HepG2 (cell line): ENCODE measurements at regions not wholly inside any gene's neighbourhood (a gene's known extent, or its start where the extent isn't known, plus 50 kb on each side); places are given as distances from the start of the nearest gene placed in this dataset.

Experiments used
- ATAC-seq: fragments of 200-7000 bp; cut with Tn5 transposase; 3 replicates; pipeline ENCODE4 v1.9.1; 2020; ENCODE audit warnings: mild to moderate bottlenecking, moderate library complexity
- BruUV-seq: library from RNA; stranded (reverse); fragments of 400-500 nt; replicated peaks from 2 replicates; lab custom pipeline; 2021; lab: Mats Ljungman, UMichigan
- CTCF ChIA-PET: fragments of 300-600 bp; formaldehyde crosslinking; extraction: SDS; loops from one replicate; lab custom pipeline; 2021; ENCODE audit warnings: low total read pairs, inconsistent platforms, low intra/inter-chr PET ratio; lab: Yijun Ruan, JAX
- POLR2A ChIA-PET: fragments of 350-600 bp; sonication (Branson Sonifier 250); formaldehyde crosslinking; loops from one replicate; lab custom pipeline; 2020; ENCODE audit warnings: antibody characterized with exemption, inconsistent platforms; lab: Yijun Ruan, JAX
- DNase-seq: peaks from one replicate; pipeline ENCODE4 v3.0.0-alpha.2; 2015; ENCODE audit warnings: low spot score
- FAIRE-seq: peaks from 3 replicates; lab custom pipeline; 2011; peaks lifted over from hg19 to GRCh38; lab: Jason Lieb, UNC
- H2AFZ ChIP-seq: one replicate; pipeline ENCODE4 v1.6.1; 2011; ENCODE audit warnings: low read length, inconsistent platforms
- H3K27ac ChIP-seq: fragments of 300-600 bp; 3 replicates; pipeline ENCODE4 v1.8.0; 2011; ENCODE audit warnings: mixed run types, mild to moderate bottlenecking, mixed read lengths, low read length, inconsistent platforms; ENCODE audit not compliant: insufficient read depth; ENCODE audit errors: extremely low read length
- H3K27me3 ChIP-seq, 2 experiments: fragments of 200-600 bp in 1 of 2; 2 replicates in 1 of 2; 3 replicates in 1 of 2; pipeline versions ENCODE4 v1.6.0 to v1.8.0; 2011; ENCODE audit warnings: low read length in 2 of 2, mild to moderate bottlenecking in 2 of 2, moderate library complexity in 2 of 2, inconsistent platforms in 1 of 2; ENCODE audit not compliant: insufficient read depth in 2 of 2, control insufficient read depth in 1 of 2
- H3K36me3 ChIP-seq, 2 experiments: fragments of 200-600 bp in 1 of 2; replicated peaks in 1 of 2; 2 replicates in 1 of 2; 3 replicates in 1 of 2; pipeline versions ENCODE4 v1.5.1 to v1.8.0; 2011; ENCODE audit warnings: low read length in 2 of 2, inconsistent platforms in 1 of 2; ENCODE audit not compliant: insufficient read depth in 2 of 2, control insufficient read depth in 1 of 2
- H3K4me1 ChIP-seq: 2 replicates; pipeline ENCODE4 v1.5.1; 2012; ENCODE audit warnings: low read length, inconsistent platforms; ENCODE audit not compliant: insufficient read depth
- H3K4me2 ChIP-seq: 2 replicates; pipeline ENCODE4 v1.6.0; 2011; ENCODE audit warnings: low read depth, low read length, inconsistent platforms
- H3K4me3 ChIP-seq, 3 experiments: fragments of 200-600 bp in 1 of 3; sonication (generic), shearing (Covaris generic) in 1 of 3; replicated peaks in 1 of 3; 2 replicates each; pipeline ENCODE4 v1.5.1; 2011 to 2016; ENCODE audit warnings: low read length in 3 of 3, inconsistent platforms in 2 of 3, low read depth in 2 of 3, mild to moderate bottlenecking in 2 of 3, control low read depth in 1 of 3, mixed read lengths in 1 of 3; ENCODE audit not compliant: insufficient read depth in 1 of 3
- H3K79me2 ChIP-seq: one replicate; pipeline ENCODE4 v1.6.1; 2011; ENCODE audit warnings: low read length, inconsistent platforms; ENCODE audit not compliant: insufficient read depth
- H3K9ac ChIP-seq: 2 replicates; pipeline ENCODE4 v1.6.0; 2011; ENCODE audit warnings: mild to moderate bottlenecking, low read depth, low read length, inconsistent platforms; ENCODE audit not compliant: insufficient read depth
- H3K9me3 ChIP-seq: 2 replicates; pipeline ENCODE4 v1.5.1; 2012; ENCODE audit warnings: mild to moderate bottlenecking, low read length
- H4K20me1 ChIP-seq: 2 replicates; pipeline ENCODE4 v1.6.0; 2011; ENCODE audit warnings: inconsistent platforms, mild to moderate bottlenecking, low read length, moderate library complexity; ENCODE audit not compliant: insufficient read depth
- CBX5 ChIP-seq: sonication (generic); formaldehyde crosslinking; IDR thresholded peaks from 2 replicates; pipeline ENCODE4 v1.4.0; 2020; ENCODE audit warnings: missing genetic modification reagents, borderline replicate concordance
- CSRNP1 ChIP-seq: sonication (generic); formaldehyde crosslinking; IDR thresholded peaks from 2 replicates; pipeline ENCODE4 v1.8.1; 2023; ENCODE audit warnings: mild to moderate bottlenecking, missing genetic modification reagents
- HNF4G ChIP-seq, 2 experiments: sonication (generic) in 1 of 2; formaldehyde crosslinking in 1 of 2; IDR thresholded peaks; 2 replicates each; pipeline versions ENCODE4 v1.4.0 to v1.6.1; 2011 to 2020; ENCODE audit warnings: borderline replicate concordance in 2 of 2, low read depth in 2 of 2, mild to moderate bottlenecking in 2 of 2, low read length in 1 of 2, missing genetic modification reagents in 1 of 2, moderate library complexity in 1 of 2
- MAFG ChIP-seq: sonication (generic); formaldehyde crosslinking; IDR thresholded peaks from 2 replicates; pipeline ENCODE4 v1.5.1; 2020; ENCODE audit warnings: mild to moderate bottlenecking, missing genetic modification reagents
- PHF20 ChIP-seq: sonication (generic); formaldehyde crosslinking; IDR thresholded peaks from 2 replicates; pipeline ENCODE4 v1.5.0; 2020; ENCODE audit warnings: mild to moderate bottlenecking, missing genetic modification reagents
- RNF219 ChIP-seq: sonication (generic); formaldehyde crosslinking; IDR thresholded peaks from 2 replicates; pipeline ENCODE4 v1.5.0; 2020; ENCODE audit warnings: mild to moderate bottlenecking, missing genetic modification reagents
- SMAD3 ChIP-seq: sonication (generic); formaldehyde crosslinking; IDR thresholded peaks from 2 replicates; pipeline ENCODE4 v1.4.0; 2020; ENCODE audit warnings: missing genetic modification reagents
- THAP7 ChIP-seq: sonication (generic); formaldehyde crosslinking; IDR thresholded peaks from 2 replicates; pipeline ENCODE4 v1.8.1; 2023; ENCODE audit warnings: mild to moderate bottlenecking, missing genetic modification reagents
- ZBTB14 ChIP-seq: sonication (generic); formaldehyde crosslinking; IDR thresholded peaks from 2 replicates; pipeline ENCODE4 v1.4.0; 2020; ENCODE audit warnings: missing genetic modification reagents
- ZBTB38 ChIP-seq: sonication (generic); formaldehyde crosslinking; IDR thresholded peaks from 2 replicates; pipeline ENCODE4 v1.5.1; 2020; ENCODE audit warnings: mild to moderate bottlenecking, missing genetic modification reagents
- ZSCAN30 ChIP-seq: sonication (generic); formaldehyde crosslinking; IDR thresholded peaks from 2 replicates; pipeline ENCODE4 v1.5.0; 2020; ENCODE audit warnings: mild to moderate bottlenecking, missing genetic modification reagents
- WGBS: methylation state at CpG from one replicate; pipeline ENCODE4 v1.1.6; 2017; ENCODE audit warnings: low lambda C conversion rate; 5-methylcytosine and 5-hydroxymethylcytosine counted together
- in situ Hi-C: cut with HindIII; loops from 2 replicates; pipeline ENCODE4 v1.10.0; 2017; ENCODE audit warnings: low pct_unique_long_range_greater_than_20kb; ENCODE audit not compliant: extremely low pct_ligation_motif_present
- intact Hi-C: fragments of 100-400 bp; cut with micrococcal nuclease; formaldehyde crosslinking; loops from one replicate; pipeline ENCODE4 v1.10.0; 2022; ENCODE audit not compliant: unreplicated experiment

GRCh38 chr20:4483961-4484360 lies 202.3 kb upstream of the PRNP start (continued):
- TF ChIP-seq HNF4G (IDR thresholded peaks at IDR 0.05; ENCODE audit: borderline replicate concordance, low read depth, low read length) (no peak), HNF4G (CRISPR knock-in tag; IDR thresholded peaks at IDR 0.05; ENCODE audit: borderline replicate concordance, low read depth) (no peak), ZBTB14 (CRISPR knock-in tag) (no peak), ZSCAN30 (CRISPR knock-in tag) (no peak)
- TF ChIP-seq, all 625 proteins: peak for 0

- CTCF ChIA-PET = no interaction called here
- H3K27ac ChIP-seq = no peak overlapping the region
- 3% methylated on average over 2 of the region's 2 CpGs for WGBS
Measured at GRCh38 chr20:4483486-4483885, 202.8 kb upstream of the PRNP start.

More at GRCh38 chr20:4483486-4483885, 202.8 kb upstream of the PRNP start:
- TF ChIP-seq SMAD3 (no peak), ZBTB38 (CRISPR knock-in tag) (no peak), THAP7 (CRISPR knock-in tag) (no peak), RNF219 (CRISPR knock-in tag) (no peak), PHF20 (no peak), CBX5 (CRISPR knock-in tag) (no peak), CSRNP1 (CRISPR knock-in tag) (no peak), MAFG (CRISPR knock-in tag) (no peak)
- FAIRE-seq (no peak), ATAC-seq (no peak), DNase-seq (no peak)
- no peak overlapping the region for H2AFZ ChIP-seq
- POLR2A ChIA-PET = no interaction called here
- no peaks in the 10 kb centered on the region for H3K36me3 ChIP-seq
- in situ Hi-C loops = no loop called here
- intact Hi-C loops = no loop called here
- no TSS peak for BruUV-seq
- no peak overlapping the region for H3K9ac ChIP-seq
- H3K4me2 ChIP-seq = no peak overlapping the region
- H3K4me3 ChIP-seq = no peak overlapping the region
- no peaks in the 10 kb centered on the region for H3K4me1 ChIP-seq
- H3K27me3 ChIP-seq = peaks cover 0 to 17% of the 10 kb centered on the region in 2 experiments; a peak in 2 of 5 replicates
- no peaks in the 10 kb centered on the region for H3K79me2 ChIP-seq
- H4K20me1 ChIP-seq = no peaks in the 10 kb centered on the region
- H3K9me3 ChIP-seq = no peaks in the 10 kb centered on the region
